ENCODE measurements at regions not wholly inside any gene's neighbourhood (a gene's known extent, or its start where the extent isn't known, plus 50 kb on each side); places are given as distances from the start of the nearest gene placed in this dataset.

DNA sequence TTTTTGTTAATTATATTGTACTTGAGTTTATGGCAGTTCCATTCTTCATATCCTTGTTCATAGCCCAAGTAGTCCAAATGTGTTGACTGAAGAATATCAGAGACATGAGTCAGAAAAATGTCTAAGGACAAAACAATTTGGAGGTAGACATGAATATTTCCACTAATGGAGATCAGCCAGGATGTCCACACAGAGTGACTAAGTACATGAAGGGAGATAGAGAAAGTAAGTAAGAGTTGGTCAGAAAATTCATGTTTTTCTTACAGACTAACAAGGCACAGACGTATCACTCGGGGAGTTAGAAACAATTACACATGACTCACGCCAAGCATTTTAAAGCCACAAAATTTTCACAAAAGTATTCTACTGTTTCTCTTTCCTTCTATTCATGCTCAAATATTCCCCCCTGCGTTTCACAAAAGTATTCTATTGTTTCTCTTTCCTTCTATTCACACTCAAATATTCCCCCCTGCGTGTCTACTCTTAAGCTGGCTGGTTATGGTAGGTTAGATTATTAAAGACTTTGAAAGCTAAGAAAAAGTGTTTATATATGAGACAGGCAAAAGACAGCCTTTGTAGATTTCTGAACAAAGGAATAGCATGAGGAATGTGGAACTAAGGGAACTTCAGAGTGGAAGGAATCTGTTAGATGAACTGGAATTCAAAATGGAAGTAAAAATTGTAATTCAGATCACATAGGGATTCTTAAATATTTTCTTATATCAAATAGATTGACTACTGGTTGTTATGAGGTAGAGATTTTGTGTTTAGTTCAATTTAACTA, 648.7 kb upstream of the CCDC54 start:
- DNase-seq = no peak

DNA sequence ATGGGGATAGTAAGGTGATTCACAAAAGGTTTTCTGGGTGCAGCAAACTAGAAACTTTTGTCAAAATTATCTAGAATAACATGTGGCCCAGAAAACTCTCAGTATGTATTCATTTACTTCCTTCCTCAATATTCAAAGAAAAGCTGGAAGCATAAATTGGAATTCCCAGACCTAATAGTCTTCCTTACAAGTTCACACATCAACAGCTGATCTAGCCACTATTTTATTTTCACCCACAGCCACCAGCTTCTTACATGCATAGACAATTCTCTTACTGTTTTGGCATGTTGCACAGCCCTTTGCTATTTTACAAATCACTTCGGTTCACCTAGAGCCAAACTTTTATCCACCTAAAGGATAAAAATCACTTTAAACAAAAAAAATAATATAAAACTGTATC, 647.8 kb upstream of the CCDC54 start:
- DNase-seq = no peak

DNA sequence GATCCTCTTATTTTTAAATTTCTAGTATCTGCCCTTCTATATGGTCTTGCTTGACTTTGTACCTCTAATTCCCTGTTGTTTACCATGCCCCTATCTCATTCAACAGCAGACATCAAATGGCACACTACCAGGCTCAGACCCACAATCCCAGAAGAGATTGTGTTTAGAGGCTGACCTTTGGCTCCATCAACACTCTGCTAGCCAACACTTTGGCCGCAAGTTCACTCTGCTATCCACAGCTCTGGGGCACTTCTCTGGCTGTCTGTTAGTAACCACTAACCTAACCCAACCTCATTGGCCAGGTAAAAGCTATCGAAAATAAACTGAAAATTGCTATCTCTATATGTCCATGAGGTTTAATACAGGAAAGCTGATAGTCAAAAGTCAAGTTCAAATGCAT, 646.0 kb upstream of the CCDC54 start:
- DNase-seq = no peak

DNA sequence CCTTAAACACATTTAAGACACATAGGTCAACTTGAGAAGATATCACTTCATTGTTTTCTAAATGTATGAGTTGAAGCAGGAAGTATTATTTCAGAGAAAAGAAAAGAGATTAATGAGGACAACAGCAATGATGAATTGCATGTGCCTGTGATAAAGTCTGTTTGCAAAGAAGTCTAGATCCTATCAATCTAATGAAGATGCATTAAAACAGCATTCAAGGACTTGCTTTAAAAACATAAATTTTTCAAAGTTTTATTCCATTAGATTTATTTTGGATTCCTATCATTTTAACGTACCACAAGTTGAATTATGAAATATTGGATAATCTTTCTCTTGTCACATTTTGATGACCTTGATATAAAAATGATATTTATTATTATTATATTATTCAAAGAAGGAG, 642.5 kb upstream of the CCDC54 start:
- no peak for DNase-seq

DNA sequence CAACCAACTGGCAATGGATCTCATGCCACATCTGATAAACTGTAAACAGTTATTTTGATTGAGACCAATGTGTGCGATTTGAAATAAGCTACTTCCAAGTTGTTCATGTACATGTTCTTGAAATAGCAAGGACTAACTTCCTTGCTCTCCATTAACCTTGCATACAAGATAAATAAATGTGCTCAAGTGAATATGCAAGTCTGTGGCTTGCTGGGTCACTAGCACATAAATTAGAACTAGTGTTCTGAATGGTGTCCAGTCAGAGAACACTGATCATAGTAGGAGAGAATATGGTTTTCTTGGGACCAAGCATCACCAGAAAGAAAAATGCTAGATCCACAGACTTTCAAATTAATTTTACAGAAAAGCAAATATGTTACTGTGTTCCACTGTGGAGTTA, 640.0 kb upstream of the CCDC54 start:
- DNase-seq = no peak

DNA sequence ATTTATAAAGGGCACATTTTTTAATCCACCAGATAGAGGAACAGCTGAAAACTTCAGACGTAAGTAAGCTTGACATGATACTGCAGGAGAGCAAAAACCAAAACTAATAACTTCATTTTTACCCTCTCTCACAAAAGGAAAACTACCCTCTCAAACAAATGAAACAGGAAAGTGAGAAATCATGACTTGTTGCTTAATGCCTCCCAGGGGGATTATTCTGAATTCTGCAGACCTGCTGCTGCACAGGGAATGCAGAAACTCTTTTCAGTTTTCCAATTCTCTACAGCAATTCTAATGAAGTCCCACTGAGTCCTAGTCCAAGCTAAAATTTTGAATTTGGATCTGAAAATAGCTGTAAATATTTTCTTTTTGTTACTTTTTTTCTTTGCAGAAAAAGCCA, 637.1 kb upstream of the CCDC54 start:
- DNase-seq = no peak

DNA sequence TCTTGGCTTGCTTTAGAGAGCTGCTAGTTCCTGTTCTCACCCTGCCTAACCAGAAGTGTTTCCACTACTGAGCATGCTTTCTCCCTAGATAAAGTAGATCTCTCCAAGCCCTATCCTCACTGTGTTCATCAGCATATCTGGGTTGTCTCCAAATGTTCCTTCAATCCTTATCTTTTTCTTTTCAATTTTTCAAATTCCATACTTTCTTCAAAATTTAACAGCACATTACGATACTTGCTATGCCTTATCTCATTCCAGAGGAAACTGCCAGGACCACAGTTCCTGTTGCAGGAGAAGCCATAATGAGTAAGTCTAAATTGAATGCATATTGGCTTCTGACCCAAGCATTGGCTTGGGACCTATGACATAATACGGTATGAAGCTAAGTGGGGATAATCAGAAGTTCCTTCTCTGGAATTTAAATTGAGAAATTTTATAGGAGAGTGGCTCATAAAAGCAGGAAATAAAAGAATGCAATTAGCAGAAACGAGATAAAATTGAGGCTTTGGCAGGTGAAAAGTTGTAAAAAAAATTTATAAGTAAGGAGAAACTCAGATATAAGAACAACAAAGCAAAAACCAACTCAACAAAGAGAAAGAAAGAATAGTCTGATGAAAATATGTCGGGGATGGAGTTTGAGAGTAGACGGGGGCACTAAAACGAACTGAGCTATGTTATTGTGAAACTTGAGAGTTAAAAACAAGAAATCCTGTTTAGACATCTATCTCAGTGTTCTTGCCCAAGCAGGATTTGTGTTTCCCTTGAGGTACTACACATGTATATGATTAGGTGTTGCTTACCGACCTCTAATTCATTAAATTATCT, 631.7 kb upstream of the CCDC54 start:
- DNase-seq = no peak

DNA sequence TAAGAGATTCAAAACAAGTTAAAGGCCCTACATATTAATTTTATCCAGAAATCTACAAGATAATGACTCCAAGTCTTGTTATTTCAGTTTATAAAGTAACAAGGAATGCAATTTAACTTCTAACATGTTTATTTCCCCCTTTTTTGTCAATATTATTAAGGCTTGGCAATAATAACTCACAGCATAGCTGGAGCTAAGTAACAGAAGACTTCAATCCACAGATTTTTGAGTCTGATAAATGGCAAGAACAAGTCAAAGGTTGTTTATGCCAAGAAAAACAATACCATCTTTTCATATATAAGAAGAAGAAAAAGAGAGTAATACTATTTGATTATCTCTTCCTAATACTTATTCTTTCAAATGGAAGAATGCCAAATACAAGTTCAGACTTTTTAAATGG, 631.0 kb upstream of the CCDC54 start:
- DNase-seq = no peak

DNA sequence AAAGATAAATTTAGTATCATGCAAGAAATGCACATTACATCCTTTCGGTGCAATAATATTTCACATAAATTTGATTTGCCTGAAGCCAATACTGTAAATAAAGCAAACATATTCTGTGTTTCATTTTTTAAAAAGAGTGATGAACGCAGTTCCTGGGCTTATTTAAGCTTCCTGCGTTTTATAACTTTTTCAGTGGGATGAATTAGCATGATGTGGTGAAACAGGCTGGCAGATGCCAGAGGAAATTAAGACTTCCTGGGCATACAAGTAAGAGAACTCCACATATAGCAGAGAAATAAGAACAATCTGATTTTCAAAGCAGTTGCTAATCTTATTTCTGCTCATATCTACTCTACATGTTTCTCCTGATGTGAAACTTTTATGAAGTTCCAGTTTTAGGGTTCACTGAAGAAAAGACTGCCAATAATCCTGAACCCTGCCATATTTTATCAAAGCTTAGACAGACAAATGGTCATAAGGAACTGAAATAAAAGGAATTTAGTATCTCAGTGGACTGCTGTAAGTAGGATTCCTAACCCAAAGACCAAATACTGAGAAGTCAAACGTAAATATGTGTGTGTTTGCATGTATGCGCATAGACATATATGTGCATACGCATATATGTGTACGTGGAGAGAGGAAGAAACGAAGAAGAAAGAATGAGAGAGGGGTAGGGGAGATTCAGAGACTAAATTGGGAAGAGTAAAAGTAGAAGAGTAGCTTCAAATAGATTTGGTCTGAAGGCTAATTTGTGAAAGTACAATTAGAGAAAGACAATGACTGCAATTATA, 628.6 kb upstream of the CCDC54 start:
- DNase-seq = no peak

DNA sequence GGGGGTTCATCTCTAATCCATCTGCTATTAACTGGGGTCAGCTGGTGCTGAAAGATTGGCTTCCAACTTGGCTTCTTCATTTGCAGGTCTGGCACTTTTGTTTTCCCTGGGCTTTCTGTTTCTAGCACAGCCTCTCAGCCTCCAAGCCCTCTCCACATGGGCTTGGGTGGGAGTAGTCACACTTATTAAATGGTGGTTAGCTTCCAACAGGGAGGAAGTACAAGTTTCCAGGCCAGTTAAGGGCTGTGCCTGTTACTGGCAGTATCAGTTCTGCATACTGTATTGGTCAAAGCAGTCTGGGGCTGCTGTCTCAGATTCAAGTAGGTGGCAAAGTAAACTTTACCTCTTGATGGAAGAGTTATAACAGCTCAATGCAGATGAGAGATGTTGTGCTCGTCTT, 627.1 kb upstream of the CCDC54 start:
- no peak for DNase-seq

DNA sequence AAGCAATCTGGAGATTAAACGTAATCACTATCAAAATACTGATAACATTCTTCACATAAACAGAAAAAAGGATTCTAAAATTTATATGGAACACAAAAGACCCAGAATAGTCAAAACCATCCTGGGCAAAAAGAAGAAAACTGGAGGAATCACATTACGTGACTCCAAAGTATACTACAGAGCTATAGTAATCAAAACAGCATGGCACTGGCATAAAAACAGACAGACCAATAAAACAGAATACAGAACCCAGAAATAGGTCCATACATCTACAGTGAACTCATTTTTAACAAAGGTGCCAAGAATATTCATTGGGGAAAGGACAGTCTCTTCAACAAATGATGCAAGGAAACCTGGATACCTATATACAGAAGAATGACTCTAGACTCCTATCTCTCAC, 621.9 kb upstream of the CCDC54 start:
- DNase-seq = no peak

DNA sequence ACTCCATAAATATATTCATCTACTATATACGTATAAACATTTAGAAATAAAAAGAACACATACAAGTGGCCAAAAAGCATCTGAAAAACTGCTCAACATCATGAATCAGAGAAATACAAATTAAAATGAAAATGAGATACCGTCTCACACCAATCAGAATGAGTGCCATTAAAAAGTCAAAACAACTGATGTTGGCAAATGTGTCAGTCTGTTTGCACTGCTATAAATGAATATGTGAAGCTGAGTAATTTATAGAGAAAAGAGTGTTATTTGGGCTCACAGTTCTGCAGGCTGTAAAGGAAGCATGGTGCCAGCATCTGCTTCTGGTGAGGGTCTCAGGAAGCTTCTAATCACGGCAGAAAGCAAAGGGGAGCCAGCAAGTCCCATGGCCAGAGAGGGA, 620.3 kb upstream of the CCDC54 start:
- DNase-seq = no peak

DNA sequence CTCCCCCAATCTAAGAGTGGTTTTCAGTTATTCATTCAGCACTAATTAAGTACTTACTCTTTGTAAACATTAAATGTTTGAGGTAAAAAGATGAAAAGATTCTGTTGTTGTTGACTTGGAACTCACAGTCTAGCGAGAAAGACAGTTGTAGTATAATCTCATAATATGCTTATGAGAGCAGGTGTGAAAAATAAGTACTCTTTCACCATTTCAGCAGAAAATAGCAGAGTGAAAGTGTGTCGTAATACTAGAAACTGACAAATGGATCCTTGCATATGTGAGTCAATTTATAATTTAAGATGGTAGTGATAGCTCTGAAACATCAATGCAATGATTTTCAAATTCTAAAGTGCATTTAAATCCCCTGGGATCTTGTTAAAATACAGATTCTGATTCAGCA, 618.8 kb upstream of the CCDC54 start:
- no peak for DNase-seq

DNA sequence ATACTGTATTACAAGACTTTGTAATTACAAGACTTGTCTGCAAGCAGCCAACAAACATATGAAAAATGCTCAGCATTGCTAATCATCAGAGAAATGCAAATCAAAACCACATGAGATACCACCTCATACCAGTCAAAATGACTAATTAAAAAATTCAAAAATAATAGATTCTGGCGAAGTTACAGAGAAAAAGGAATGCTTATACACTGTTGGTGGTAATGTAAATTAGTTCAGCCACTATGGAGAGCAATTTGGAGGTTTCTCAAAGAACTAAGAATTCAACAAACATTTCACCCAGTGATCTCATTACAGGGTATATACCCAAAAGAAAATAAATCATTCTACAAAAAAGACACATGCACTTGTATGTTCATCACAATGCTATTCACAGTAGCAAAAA, 617.5 kb upstream of the CCDC54 start:
- no peak for DNase-seq

DNA sequence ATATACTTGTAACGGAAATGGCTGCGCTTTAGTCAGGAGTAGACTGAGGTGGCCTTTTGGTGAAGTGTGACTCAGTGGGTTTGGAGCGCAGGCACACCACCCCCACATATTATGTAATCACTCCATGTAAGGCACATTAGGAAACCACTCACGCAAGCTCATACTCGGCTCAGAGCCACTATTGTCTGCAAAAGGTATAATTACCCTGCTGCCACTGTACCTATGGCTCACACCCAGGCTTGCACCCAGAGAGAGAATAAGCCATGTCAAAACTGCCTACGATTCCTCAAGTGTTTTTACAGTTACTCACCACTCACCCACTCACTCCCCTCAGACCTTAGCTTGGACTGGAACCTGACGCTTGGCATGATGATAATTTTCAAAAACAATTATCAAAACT, 611.9 kb upstream of the CCDC54 start:
- DNase-seq = no peak

DNA sequence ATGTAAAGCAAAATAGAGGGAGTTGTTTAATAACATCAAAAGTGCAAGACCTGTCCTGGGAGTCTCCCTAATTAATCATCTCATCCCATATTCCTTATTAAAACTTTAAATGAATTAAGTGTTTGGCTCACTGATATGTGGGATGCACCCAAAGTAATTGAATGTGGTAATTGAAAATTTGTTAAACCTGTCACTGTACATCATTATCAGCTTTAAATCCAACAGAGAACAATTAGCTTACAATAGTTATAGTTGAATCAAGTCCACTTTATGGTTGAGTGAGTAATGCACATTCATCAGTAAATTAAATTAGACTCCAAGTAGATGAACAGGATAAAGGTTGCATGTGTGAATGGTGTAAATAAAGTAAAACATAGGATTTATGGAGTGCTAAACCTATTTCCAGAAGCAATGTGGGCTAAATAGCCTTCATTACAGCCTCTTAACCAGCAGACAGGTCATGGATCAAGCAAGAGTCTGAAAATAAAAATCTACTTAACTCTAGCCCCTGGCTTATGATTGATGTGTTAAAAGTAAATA, 608.2 kb upstream of the CCDC54 start:
- DNase-seq = no peak

DNA sequence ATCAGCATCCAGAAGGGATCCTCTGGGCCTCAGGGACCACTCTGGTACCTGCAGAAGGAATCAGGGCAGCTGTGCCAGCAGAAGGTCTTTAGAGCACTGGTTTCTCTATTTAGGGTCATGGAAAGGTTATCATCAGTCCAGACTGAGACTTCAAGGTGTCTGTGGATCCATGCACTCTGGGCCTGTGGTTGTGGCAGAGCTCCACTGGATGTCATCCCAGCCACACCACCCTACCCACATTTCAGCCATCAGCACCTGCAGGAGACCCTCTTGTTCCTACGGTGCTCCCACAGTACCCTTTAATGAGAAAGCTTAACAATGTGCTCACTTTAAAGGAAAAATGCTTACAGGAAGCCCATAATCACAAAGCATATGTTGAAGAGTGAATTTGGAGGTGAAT, 603.4 kb upstream of the CCDC54 start:
- DNase-seq = no peak

DNA sequence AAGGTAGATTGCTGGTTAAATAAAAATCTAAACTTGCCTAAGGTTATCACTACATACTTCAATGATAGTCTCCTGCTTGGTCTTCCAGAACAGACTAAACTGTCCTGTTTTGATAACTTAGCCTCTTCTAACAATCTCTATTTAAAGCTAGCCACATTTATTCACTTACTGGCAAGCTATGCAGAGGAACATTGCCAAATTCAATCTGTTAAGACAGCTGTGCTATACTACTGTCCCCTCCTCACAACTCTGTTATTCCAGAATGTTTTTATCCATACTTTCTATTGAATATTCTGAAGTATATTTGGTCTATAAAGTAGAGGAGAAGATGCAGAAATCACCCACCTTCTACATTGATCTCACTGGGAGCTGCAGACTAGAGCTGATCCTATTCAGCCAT, 594.0 kb upstream of the CCDC54 start:
- DNase-seq = no peak

DNA sequence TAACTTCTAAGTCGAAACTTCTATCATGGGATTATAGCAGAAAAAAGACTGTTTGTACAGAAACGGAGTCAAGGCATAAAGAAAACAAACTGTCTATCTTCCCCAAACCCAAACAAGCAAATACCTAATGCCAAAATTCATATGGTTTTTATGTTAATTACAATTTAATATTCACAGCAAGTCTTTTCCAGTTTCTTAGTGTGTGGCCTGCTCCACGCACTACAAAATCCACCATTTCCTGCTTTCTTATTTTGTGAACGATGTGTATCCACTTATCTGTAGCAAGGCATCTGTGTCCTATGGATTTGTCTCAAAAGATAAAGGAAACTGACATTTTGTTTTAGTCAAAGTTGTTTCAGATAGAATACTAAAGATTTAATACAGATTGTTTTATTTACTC, 588.0 kb upstream of the CCDC54 start:
- no peak for DNase-seq

DNA sequence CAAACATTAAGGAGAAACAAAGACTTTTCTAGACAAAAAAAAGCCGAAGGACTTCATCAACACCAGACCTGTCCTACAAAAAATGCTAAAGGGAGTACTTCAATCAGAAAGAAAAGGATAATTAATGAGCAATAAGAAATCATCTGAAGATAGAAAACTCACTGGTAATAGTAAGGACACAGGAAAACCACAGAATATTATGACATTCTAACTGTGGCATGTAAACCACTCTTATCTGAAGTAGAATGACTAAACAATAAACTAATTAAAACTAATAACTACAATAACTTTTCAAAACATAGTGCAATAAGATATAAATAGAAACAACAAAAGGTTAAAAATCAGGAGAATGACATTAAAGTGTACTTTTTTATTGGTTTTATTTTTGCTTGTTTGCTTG, 584.5 kb upstream of the CCDC54 start:
- no peak for DNase-seq

DNA sequence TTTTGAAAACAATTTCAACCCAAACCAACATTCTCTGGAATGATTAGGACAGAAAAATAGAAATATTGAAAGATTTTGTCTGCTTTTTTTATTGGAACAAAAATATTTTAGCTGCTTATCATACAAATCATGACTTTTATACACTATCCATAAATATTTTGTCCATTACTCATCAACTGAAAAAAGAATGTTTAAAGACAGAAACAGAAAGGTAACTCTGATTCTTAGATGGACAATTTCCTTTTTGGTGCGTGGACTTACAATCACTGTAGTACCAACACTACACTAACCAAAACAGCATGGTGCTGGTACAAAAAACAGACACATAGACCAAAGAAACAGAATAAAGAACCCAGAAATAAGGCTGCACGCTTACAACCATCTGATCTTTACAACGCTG, 582.8 kb upstream of the CCDC54 start:
- no peak for DNase-seq

DNA sequence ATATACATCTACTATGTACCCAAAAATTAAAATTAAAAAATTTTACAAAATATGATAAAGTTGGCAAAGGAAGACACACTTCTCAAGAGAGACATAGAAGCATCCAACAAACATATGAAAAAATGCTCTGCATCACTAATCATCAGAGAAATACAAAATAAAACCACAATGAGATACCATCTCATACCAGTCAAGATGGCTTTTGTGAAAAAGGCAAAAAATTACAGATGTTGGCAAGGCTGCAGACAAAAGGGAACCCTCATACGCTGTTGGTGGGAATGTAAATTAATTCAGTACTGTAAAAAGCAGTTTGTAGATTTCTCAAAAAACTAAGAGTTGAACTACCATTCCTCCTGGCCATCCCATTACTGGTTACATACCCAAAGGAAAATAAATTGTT, 581.7 kb upstream of the CCDC54 start:
- no peak for DNase-seq

DNA sequence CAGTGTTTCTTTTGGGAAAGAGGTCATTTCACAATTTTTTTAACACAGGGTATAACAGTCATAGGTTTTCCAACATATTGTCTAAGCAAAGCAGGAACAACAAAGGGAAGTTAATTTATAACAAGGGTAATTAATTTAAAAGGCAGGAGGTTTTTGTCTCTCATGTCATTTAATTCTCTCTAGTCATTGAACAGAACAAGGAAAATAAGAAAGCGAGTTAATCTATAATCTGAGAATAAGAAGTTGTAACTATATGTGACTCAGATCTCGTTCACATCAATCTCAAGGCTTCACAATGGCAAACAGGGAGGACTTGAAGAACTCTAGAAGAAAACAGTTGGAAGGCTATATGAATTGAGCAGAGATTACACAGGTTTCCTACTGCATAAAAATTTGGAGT, 579.8 kb upstream of the CCDC54 start:
- no peak for DNase-seq

DNA sequence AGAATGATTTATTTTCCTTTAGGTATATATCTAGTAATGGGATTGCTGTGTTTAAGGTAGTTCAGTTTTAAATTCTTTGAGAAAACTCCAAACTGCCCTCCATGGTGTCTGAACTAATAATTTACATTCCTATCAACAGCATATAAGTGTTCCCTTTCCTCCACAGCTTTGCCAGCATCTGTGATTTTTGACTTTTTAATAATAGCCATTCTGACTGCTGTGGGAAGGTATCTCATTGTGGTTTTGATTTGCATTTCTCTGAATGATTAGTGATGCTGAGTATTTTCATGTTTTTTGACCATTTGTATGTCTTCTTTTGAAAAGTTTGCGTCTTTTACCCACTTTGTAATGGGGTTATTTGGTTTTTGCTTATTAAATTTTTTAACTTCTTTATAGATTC, 571.6 kb upstream of the CCDC54 start:
- no peak for DNase-seq
